Body of pancreas (tissue), 4 donors: ENCODE measurements at regions not wholly inside any gene's neighbourhood (a gene's known extent, or its start where the extent isn't known, plus 50 kb on each side); places are given as distances from the start of the nearest gene placed in this dataset.
A peak's percentile ranks its signal among the peaks of the same experiment; 100 is the strongest.

Experiments used
- ATAC-seq: fragments of 150-250 bp; one replicate; pipeline ENCODE4 v1.9.1; 2016
- DNase-seq, 4 donors: peaks; one replicate each; pipeline ENCODE4 v3.0.0-alpha.2; 2019
- H3K27ac ChIP-seq, 4 donors: fragments of 200-600 bp; sonication (generic); 1 replicate in 3 of 4; 2 replicates in 1 of 4; pipeline versions ENCODE4 v1.5.1 to v1.6.1; 2016 to 2019; ENCODE audit warnings: mild to moderate bottlenecking in 1 of 4, mixed read lengths in 1 of 4, moderate library complexity in 1 of 4
- H3K27me3 ChIP-seq, 2 donors: fragments of 200-600 bp; sonication (generic); one replicate each; pipeline ENCODE4 v1.6.0; 2016; ENCODE audit warnings: mild to moderate bottlenecking in 1 of 2
- H3K36me3 ChIP-seq, 2 donors: fragments of 200-600 bp; sonication (generic); replicated peaks in 1 of 2; 2 replicates each; pipeline ENCODE4 v1.5.1; 2016; ENCODE audit warnings: low read depth in 2 of 2; ENCODE audit not compliant: insufficient read depth in 1 of 2
- H3K4me1 ChIP-seq: fragments of 200-600 bp; sonication (generic); one replicate; pipeline ENCODE4 v1.6.0; 2016
- H3K4me3 ChIP-seq, 2 donors: fragments of 200-600 bp; sonication (generic); 1 replicate in 1 of 2; 2 replicates in 1 of 2; pipeline ENCODE4 v1.5.1; 2016 to 2019
- H3K9me3 ChIP-seq, 3 donors: fragments of 200-600 bp; sonication (generic); 1 replicate in 2 of 3; 2 replicates in 1 of 3; pipeline ENCODE4 v1.5.1; 2016
- CTCF ChIP-seq, 7 experiments: fragments of 450-650 bp in 4 of 7; fragments of 200-600 bp in 3 of 7; sonication (generic) in 3 of 7; IDR thresholded peaks; one replicate each; pipeline ENCODE4 v1.5.1; 2016 to 2019; ENCODE audit warnings: antibody characterized with exemption in 7 of 7
- POLR2A ChIP-seq, 3 donors: fragments of 450-650 bp; IDR thresholded peaks; one replicate each; pipeline ENCODE4 v1.6.1; 2016; ENCODE audit warnings: antibody characterized with exemption in 3 of 3, mild to moderate bottlenecking in 2 of 3
- WGBS, 2 donors: methylation state at CpG; one replicate each; pipeline ENCODE4 v1.1.5; 2017; 5-methylcytosine and 5-hydroxymethylcytosine counted together
- intact Hi-C: fragments of 100-400 bp; cut with DNase I; formaldehyde crosslinking; loops from one replicate; pipeline ENCODE4 v1.15.1; 2023

GRCh38 chr20:58073945-58074856 lies 154.3 kb downstream of the ANKRD60 start:
- peaks cover 8% of the 10 kb centered on the region for H3K4me1 ChIP-seq
- DNase-seq (peak in 2 of 4 donors; percentile 19 to 30), ATAC-seq (peak; percentile 30)
- no peaks in the 10 kb centered on the region for H3K36me3 ChIP-seq
- H3K9me3 ChIP-seq: no peaks in the 10 kb centered on the region
- intact Hi-C loops: no loop called here
- no peak overlapping the region for H3K27ac ChIP-seq
- no peak for TF ChIP-seq POLR2A (IDR thresholded peaks at IDR 0.05)
- TF ChIP-seq CTCF (IDR thresholded peaks at IDR 0.05): no peak
- H3K27me3 ChIP-seq: no peaks in the 10 kb centered on the region
- no peak overlapping the region for H3K4me3 ChIP-seq
- WGBS, 2 donors: 47 to 64% methylated on average over 7 to 10 of the region's 10 CpGs

- Histone ChIP-seq H3K4me1 (peaks cover 8% of the 10 kb centered on the region), H3K27me3 (no peaks in the 10 kb centered on the region), H3K4me3 (no peak overlapping the region), H3K27ac (no peak overlapping the region), H3K9me3 (no peaks in the 10 kb centered on the region), H3K36me3 (no peaks in the 10 kb centered on the region)
- TF ChIP-seq CTCF (IDR thresholded peaks at IDR 0.05): no peak
- TF ChIP-seq POLR2A (IDR thresholded peaks at IDR 0.05): no peak
- WGBS, 2 donors: 65 to 70% methylated on average over 9 to 15 of the region's 15 CpGs
- intact Hi-C loops: no loop called here
- no peak for DNase-seq
- ATAC-seq: no peak
Measured at GRCh38 chr20:58072695-58073671, 155.5 kb downstream of the ANKRD60 start.

- ATAC-seq (no peak), DNase-seq (no peak)
- Histone ChIP-seq H3K36me3 (no peaks in the 10 kb centered on the region), H3K4me3 (no peak overlapping the region), H3K4me1 (peaks cover 8% of the 10 kb centered on the region), H3K27me3 (no peaks in the 10 kb centered on the region), H3K27ac (no peak overlapping the region), H3K9me3 (no peaks in the 10 kb centered on the region)
- 52 to 60% methylated on average over 3 of the region's 3 CpGs for WGBS, 2 donors
- no peak for TF ChIP-seq CTCF (IDR thresholded peaks at IDR 0.05)
- intact Hi-C loops: no loop called here
Measured at GRCh38 chr20:58071991-58072390, 156.5 kb downstream of the ANKRD60 start.

GRCh38 chr20:58071298-58071697 lies 157.2 kb downstream of the ANKRD60 start:
- DNase-seq (no peak), ATAC-seq (no peak)
- TF ChIP-seq CTCF (IDR thresholded peaks at IDR 0.05) (no peak), POLR2A (IDR thresholded peaks at IDR 0.05) (no peak)
- Histone ChIP-seq H3K27ac (no peak overlapping the region), H3K9me3 (no peaks in the 10 kb centered on the region), H3K36me3 (no peaks in the 10 kb centered on the region), H3K27me3 (no peaks in the 10 kb centered on the region), H3K4me1 (peaks cover 4% of the 10 kb centered on the region), H3K4me3 (no peak overlapping the region)
- intact Hi-C loops: no loop called here
